OCI-LY7 (cell line): ENCODE measurements at regions not wholly inside any gene's neighbourhood (a gene's known extent, or its start where the extent isn't known, plus 50 kb on each side); places are given as distances from the start of the nearest gene placed in this dataset.

Experiments
- BruUV-seq: library from RNA; stranded (reverse); fragments of 400-500 nt; replicated peaks from 2 replicates; lab custom pipeline; 2021; lab: Mats Ljungman, UMichigan
- CTCF ChIA-PET: fragments of 300-600 bp; sonication (Branson Sonifier 250); formaldehyde crosslinking; loops from one replicate; lab custom pipeline; 2022; ENCODE audit warnings: antibody characterized with exemption; ENCODE audit not compliant: unreplicated experiment; lab: Charles Lee
- POLR2A ChIA-PET: fragments of 300-600 bp; sonication (Branson Sonifier 250); formaldehyde crosslinking; loops from one replicate; lab custom pipeline; 2022; ENCODE audit warnings: antibody characterized with exemption; lab: Charles Lee
- DNase-seq: peaks from one replicate; pipeline ENCODE4 v3.0.0-alpha.2; 2015; ENCODE audit warnings: low spot score
- H2AFZ ChIP-seq: fragments of 200-600 bp; sonication (generic), shearing (Covaris generic); 2 replicates; pipeline ENCODE4 v1.6.1; 2014; ENCODE audit warnings: mild to moderate bottlenecking, antibody characterized with exemption, low read length, moderate library complexity
- H3K27ac ChIP-seq: fragments of 200-600 bp; sonication (generic); 2 replicates; pipeline ENCODE4 v1.5.1; 2014; ENCODE audit warnings: mixed run types, low read depth, mild to moderate bottlenecking, moderate library complexity, low read length, inconsistent platforms; ENCODE audit not compliant: poor library complexity, severe bottlenecking
- H3K36me3 ChIP-seq: fragments of 200-600 bp; sonication (generic); 2 replicates; pipeline ENCODE4 v1.6.1; 2014; ENCODE audit warnings: mild to moderate bottlenecking, antibody characterized with exemption, low read length, moderate library complexity, mixed read lengths; ENCODE audit not compliant: insufficient read depth
- H3K4me1 ChIP-seq: fragments of 200-600 bp; sonication (generic); 2 replicates; pipeline ENCODE4 v1.5.1; 2014; ENCODE audit warnings: mild to moderate bottlenecking, low read length; ENCODE audit not compliant: insufficient read depth, poor library complexity, severe bottlenecking
- H3K4me2 ChIP-seq: fragments of 200-600 bp; sonication (generic); 2 replicates; pipeline ENCODE4 v1.6.1; 2014; ENCODE audit warnings: mild to moderate bottlenecking, low read length
- H3K4me3 ChIP-seq: fragments of 200-600 bp; sonication (generic); 2 replicates; pipeline ENCODE4 v1.5.1; 2014; ENCODE audit warnings: mild to moderate bottlenecking, low read depth, low read length; ENCODE audit not compliant: poor library complexity, severe bottlenecking
- H3K79me2 ChIP-seq: fragments of 200-600 bp; sonication (generic); 2 replicates; pipeline ENCODE4 v1.6.1; 2016; ENCODE audit warnings: low read depth, mild to moderate bottlenecking, low read length, moderate library complexity, mixed read lengths; ENCODE audit not compliant: insufficient read depth
- H3K9me2 ChIP-seq: fragments of 200-600 bp; sonication (generic); 2 replicates; pipeline ENCODE4 v1.6.1; 2016; ENCODE audit warnings: mild to moderate bottlenecking, low read length, mixed read lengths; ENCODE audit not compliant: insufficient read depth
- H3K9me3 ChIP-seq: fragments of 200-600 bp; sonication (generic); 2 replicates; pipeline ENCODE4 v1.6.1; 2014; ENCODE audit warnings: mild to moderate bottlenecking, mixed run types, low read length, mixed read lengths
- H4K20me1 ChIP-seq: fragments of 200-600 bp; sonication (generic); 2 replicates; pipeline ENCODE4 v1.6.1; 2014; ENCODE audit warnings: mild to moderate bottlenecking, antibody characterized with exemption, low read length, moderate library complexity, mixed read lengths; ENCODE audit not compliant: insufficient read depth
- EZH2phosphoT487 ChIP-seq: fragments of 200-600 bp; sonication (generic); IDR thresholded peaks from 2 replicates; pipeline ENCODE4 v1.6.1; 2018; ENCODE audit warnings: low read depth, borderline replicate concordance, mild to moderate bottlenecking, mixed run types, antibody characterized with exemption, low read length, moderate library complexity, mixed read lengths
- intact Hi-C: fragments of 100-400 bp; cut with micrococcal nuclease; formaldehyde crosslinking; loops from one replicate; pipeline ENCODE4 v1.10.0; 2022; ENCODE audit not compliant: unreplicated experiment
- TF ChIP-seq, protein P1 (sequence below): fragments of 200-600 bp; sonication (generic); conservative IDR thresholded peaks from 2 replicates; pipeline ENCODE4 v1.5.1; 2014; ENCODE audit warnings: mild to moderate bottlenecking, antibody characterized with exemption, low read length, moderate library complexity, mixed read lengths

DNA sequence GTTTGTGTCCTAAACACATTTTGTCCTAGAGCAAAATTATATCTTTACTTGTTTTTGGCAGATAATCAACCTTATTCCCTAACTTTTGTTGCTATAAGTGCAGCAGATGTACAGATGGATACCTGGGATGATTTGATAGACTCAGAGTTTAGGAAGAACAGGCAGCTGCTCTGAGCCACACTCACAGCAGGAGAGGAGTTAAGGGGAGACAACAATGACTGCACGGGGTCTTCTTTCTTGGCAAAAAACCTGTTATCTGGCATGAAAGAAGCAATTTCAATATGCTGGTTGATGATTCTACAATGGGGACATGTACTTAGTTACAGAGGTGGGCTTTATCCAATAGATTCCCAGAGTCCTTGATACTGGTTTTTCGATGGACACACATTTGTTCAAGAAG lies 258.9 kb upstream of the PCDH9 start:
- BruUV-seq, result no TSS peak
- ChIA-PET CTCF (no interaction called here), POLR2A (no interaction called here)
- H3K27ac ChIP-seq, result no peak overlapping the region
- DNase-seq, result no peak
- no peaks in the 10 kb centered on the region for H3K9me3 ChIP-seq
- no peaks in the 10 kb centered on the region for H3K36me3 ChIP-seq
- H3K4me3 ChIP-seq, result no peak overlapping the region
- TF ChIP-seq EZH2phosphoT487, result no peak
- no peak overlapping the region for H2AFZ ChIP-seq
- H3K79me2 ChIP-seq, result no peaks in the 10 kb centered on the region
- intact Hi-C loops, result no loop called here
- no peak overlapping the region for H3K4me2 ChIP-seq
- no peaks in the 10 kb centered on the region for H3K4me1 ChIP-seq
- no peaks in the 10 kb centered on the region for H3K9me2 ChIP-seq
- no peaks in the 10 kb centered on the region for H4K20me1 ChIP-seq

DNA sequence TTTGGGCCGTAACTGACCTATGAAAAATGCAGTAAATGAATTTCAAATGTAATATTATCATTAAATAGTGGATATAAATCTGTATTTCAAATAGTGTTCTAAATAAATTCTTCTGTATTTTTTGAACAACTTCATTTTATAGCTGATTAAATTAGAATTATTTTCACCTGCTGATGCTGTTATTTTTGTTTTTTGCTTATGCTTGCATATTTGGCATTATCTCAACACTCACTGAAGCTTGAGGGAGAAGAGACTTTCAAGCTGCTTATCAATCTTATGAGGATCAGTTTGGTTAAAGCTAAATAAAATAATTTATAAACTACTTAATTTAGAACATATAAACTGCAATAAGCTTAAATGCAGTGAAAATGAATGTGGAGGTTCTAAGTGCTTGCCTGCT lies 251.3 kb upstream of the PCDH9 start:
- Histone ChIP-seq H3K4me3 (no peak overlapping the region), H2AFZ (no peak overlapping the region), H3K79me2 (no peaks in the 10 kb centered on the region), H3K9me3 (no peaks in the 10 kb centered on the region), H3K27ac (no peak overlapping the region), H4K20me1 (no peaks in the 10 kb centered on the region), H3K4me1 (no peaks in the 10 kb centered on the region), H3K4me2 (no peak overlapping the region), H3K36me3 (no peaks in the 10 kb centered on the region), H3K9me2 (no peaks in the 10 kb centered on the region)
- DNase-seq, result no peak
- TF ChIP-seq, protein P1, sequence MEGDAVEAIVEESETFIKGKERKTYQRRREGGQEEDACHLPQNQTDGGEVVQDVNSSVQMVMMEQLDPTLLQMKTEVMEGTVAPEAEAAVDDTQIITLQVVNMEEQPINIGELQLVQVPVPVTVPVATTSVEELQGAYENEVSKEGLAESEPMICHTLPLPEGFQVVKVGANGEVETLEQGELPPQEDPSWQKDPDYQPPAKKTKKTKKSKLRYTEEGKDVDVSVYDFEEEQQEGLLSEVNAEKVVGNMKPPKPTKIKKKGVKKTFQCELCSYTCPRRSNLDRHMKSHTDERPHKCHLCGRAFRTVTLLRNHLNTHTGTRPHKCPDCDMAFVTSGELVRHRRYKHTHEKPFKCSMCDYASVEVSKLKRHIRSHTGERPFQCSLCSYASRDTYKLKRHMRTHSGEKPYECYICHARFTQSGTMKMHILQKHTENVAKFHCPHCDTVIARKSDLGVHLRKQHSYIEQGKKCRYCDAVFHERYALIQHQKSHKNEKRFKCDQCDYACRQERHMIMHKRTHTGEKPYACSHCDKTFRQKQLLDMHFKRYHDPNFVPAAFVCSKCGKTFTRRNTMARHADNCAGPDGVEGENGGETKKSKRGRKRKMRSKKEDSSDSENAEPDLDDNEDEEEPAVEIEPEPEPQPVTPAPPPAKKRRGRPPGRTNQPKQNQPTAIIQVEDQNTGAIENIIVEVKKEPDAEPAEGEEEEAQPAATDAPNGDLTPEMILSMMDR, result no peak
- no peak for TF ChIP-seq EZH2phosphoT487
- BruUV-seq, result no TSS peak
- POLR2A ChIA-PET, result interaction anchor here (1.1 to 1.3 kb wide), 2 partner anchors 10 to 114 kb away, joined by 3 to 4 read pairs; no protein-coding TSS in a partner anchor
- CTCF ChIA-PET, result no interaction called here
- intact Hi-C loops, result no loop called here

- Histone ChIP-seq H3K36me3 (no peaks in the 10 kb centered on the region), H3K79me2 (no peaks in the 10 kb centered on the region), H2AFZ (no peak overlapping the region), H3K4me2 (no peak overlapping the region), H4K20me1 (no peaks in the 10 kb centered on the region), H3K9me2 (no peaks in the 10 kb centered on the region), H3K4me3 (no peak overlapping the region), H3K27ac (no peak overlapping the region), H3K4me1 (no peaks in the 10 kb centered on the region), H3K9me3 (no peaks in the 10 kb centered on the region)
- no peak for TF ChIP-seq EZH2phosphoT487
- TF ChIP-seq, protein P1, result no peak
- ChIA-PET CTCF (no interaction called here), POLR2A (interaction anchor here (0.6 kb wide), 1 partner anchor 112 kb away, joined by 4 read pairs; no protein-coding TSS in a partner anchor)
- intact Hi-C loops, result no loop called here
- BruUV-seq, result no TSS peak
- DNase-seq, result no peak
Observed at GRCh38 chr13:67474115-67474514, 244.0 kb upstream of the PCDH9 start.
